ENCODE measurements at regions not wholly inside any gene's neighbourhood (a gene's known extent, or its start where the extent isn't known, plus 50 kb on each side); places are given as distances from the start of the nearest gene placed in this dataset.

DNA sequence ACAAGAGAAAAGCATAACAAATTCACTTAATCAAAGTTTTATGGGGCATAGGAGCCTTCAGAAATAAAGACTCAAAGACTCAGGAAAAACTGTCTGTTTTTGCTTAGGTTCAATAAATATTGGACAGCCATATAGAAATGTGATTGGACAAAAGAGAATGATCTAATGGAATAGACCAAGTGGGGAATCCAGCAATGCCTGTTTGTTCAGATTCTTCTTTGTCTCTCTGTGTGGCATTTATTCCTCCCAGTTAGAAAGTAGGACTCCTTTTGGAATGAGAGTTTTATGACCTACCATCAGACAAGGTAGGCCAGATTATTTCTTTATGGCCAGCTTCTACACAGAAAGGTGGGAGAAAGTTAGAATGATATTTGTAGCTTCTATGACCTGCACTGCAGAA is 1460.1 kb downstream of the OTOL1 start:
- Histone ChIP-seq H3K36me3 (no peaks in the 10 kb centered on the region), H3K27ac (no peak overlapping the region), H3K27me3 (no peaks in the 10 kb centered on the region), H3K9me3 (no peaks in the 10 kb centered on the region), H3K4me1 (no peaks in the 10 kb centered on the region), H3K4me3 (no peak overlapping the region)
- DNase-seq (ENCODE audit: low spot score in 2 of 2): no peak
- intact Hi-C loops (cut with DNase I): no loop called here
- TF ChIP-seq, protein P1, sequence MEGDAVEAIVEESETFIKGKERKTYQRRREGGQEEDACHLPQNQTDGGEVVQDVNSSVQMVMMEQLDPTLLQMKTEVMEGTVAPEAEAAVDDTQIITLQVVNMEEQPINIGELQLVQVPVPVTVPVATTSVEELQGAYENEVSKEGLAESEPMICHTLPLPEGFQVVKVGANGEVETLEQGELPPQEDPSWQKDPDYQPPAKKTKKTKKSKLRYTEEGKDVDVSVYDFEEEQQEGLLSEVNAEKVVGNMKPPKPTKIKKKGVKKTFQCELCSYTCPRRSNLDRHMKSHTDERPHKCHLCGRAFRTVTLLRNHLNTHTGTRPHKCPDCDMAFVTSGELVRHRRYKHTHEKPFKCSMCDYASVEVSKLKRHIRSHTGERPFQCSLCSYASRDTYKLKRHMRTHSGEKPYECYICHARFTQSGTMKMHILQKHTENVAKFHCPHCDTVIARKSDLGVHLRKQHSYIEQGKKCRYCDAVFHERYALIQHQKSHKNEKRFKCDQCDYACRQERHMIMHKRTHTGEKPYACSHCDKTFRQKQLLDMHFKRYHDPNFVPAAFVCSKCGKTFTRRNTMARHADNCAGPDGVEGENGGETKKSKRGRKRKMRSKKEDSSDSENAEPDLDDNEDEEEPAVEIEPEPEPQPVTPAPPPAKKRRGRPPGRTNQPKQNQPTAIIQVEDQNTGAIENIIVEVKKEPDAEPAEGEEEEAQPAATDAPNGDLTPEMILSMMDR (IDR thresholded peaks at IDR 0.05): no peak

DNA sequence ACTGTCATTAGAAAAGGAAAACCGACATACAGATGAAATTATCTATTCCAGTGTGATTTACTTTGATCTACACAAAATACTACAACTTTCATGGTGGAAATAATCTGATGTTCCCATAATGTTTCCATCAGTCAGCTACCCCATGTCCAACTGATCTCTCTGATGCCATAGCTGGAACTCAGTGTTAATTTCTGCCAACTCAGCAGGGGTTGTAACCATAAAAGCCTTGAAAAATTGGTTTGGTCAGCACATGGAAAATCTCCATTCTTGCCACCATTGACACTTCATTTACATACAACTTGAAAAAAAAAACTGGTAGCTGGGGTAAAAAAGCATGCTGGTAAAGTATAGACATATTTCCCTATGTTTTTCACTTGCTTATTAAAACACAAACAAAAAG is 1463.7 kb downstream of the OTOL1 start:
- Histone ChIP-seq H3K4me3 (no peak overlapping the region), H3K36me3 (no peaks in the 10 kb centered on the region), H3K4me1 (no peaks in the 10 kb centered on the region), H3K9me3 (no peaks in the 10 kb centered on the region), H3K27me3 (no peaks in the 10 kb centered on the region), H3K27ac (no peak overlapping the region)
- intact Hi-C loops (cut with DNase I): no loop called here
- TF ChIP-seq, protein P1 (IDR thresholded peaks at IDR 0.05): no peak
- no peak for DNase-seq (ENCODE audit: low spot score in 2 of 2)

DNA sequence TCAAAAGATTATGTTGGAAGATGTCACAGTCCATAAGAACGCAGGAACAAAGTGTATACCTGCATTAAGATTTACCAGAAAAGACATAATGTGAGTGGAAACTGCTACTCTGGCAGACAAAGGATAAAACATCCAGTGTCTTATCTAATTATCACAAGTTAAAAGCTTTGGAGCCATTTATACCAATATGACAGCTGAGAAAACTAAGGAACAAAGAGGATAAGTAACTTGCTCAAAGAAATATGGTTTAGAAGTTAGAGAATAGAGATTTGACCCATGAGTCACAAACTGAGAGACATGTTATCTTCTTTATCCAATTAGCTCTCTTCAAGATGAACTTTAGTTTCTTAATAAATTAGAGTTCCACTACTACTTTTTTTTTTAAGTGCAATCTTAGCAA is 1473.7 kb downstream of the OTOL1 start:
- Histone ChIP-seq H3K4me3 (no peak overlapping the region), H3K36me3 (no peaks in the 10 kb centered on the region), H3K27ac (no peak overlapping the region), H3K9me3 (no peaks in the 10 kb centered on the region), H3K27me3 (no peaks in the 10 kb centered on the region), H3K4me1 (no peaks in the 10 kb centered on the region)
- intact Hi-C loops (cut with DNase I): no loop called here
- TF ChIP-seq, protein P1 (IDR thresholded peaks at IDR 0.05): no peak
- no peak for DNase-seq (ENCODE audit: low spot score in 2 of 2)

DNA sequence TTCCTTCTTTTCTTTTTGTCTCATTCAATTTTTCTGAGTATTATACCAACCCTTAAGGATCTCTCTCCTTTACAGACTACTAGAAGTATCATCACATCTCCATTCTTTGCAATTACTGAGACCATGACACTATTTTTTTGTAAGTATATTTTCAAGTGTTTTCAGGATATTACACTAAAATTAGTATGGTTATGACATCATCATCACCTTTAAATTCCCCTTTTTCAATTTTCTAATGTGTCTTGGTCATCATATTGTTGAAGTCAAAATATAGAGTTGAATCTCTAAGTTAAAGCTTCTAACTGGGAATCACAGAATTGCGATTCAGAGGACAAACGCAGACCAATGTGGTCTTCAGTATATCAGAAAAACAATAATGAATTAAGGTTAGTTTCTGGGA is 1475.1 kb downstream of the OTOL1 start:
- intact Hi-C loops (cut with DNase I): no loop called here
- no peak for DNase-seq (ENCODE audit: low spot score in 2 of 2)
- H3K4me1 ChIP-seq: no peaks in the 10 kb centered on the region

DNA sequence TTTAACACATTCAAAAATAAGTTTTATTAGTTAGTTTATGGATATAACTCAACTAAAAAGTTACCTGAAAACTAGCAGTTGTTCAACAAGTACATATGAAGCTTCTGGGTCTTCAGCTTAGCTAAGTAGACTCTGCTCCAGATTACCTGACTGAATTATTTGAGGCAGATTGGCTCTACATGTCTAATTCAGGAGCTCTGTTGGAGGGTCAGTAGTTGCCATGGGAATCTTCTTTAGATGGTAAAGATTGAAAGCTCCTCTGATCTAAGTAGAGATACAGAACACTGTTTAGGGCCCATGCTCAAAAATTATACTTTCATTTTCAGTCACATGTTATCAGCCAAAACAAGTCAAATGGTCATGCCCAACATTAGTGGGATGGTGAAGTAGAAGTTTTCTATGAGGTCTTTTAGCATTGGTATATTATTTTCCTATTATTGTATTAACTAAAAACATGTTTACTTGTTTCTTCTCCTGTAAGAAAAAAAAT is 1476.9 kb downstream of the OTOL1 start:
- H3K27me3 ChIP-seq: no peaks in the 10 kb centered on the region
- TF ChIP-seq, protein P1 (IDR thresholded peaks at IDR 0.05): no peak
- intact Hi-C loops (cut with DNase I): no loop called here
- no peaks in the 10 kb centered on the region for H3K9me3 ChIP-seq
- H3K4me3 ChIP-seq: no peak overlapping the region
- no peak for DNase-seq (ENCODE audit: low spot score in 2 of 2)
- no peak overlapping the region for H3K27ac ChIP-seq
- H3K36me3 ChIP-seq: no peaks in the 10 kb centered on the region
- H3K4me1 ChIP-seq: no peaks in the 10 kb centered on the region

More for the DNA sequence above, 1475.1 kb downstream of the OTOL1 start:
- Histone ChIP-seq H3K36me3 (no peaks in the 10 kb centered on the region), H3K27ac (no peak overlapping the region), H3K4me3 (no peak overlapping the region), H3K27me3 (no peaks in the 10 kb centered on the region), H3K9me3 (no peaks in the 10 kb centered on the region)
- TF ChIP-seq, protein P1 (IDR thresholded peaks at IDR 0.05): no peak

DNA sequence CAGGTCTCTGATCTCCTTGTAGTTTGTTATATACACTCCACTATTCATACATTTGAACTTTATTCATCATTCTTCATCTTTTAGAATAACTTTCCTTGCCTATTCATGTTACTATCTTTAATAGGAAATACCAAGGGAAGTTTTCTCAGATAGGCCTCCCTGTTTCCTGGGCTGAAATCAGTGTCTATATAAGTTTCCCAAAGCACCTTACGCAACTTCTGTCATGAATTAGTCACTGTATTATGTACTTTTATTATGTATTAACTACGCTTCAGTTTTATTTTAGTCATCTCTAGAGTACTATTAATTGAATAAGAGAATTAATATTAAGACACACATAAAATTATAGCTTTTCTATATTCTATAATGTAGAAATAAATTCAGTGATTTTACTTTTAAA is 1481.5 kb downstream of the OTOL1 start:
- H3K4me1 ChIP-seq: no peaks in the 10 kb centered on the region
- H3K27ac ChIP-seq: no peak overlapping the region
- no peak for DNase-seq (ENCODE audit: low spot score in 2 of 2)
- H3K36me3 ChIP-seq: no peaks in the 10 kb centered on the region
- no peaks in the 10 kb centered on the region for H3K27me3 ChIP-seq
- H3K9me3 ChIP-seq: no peaks in the 10 kb centered on the region
- no peak overlapping the region for H3K4me3 ChIP-seq
- TF ChIP-seq, protein P1 (IDR thresholded peaks at IDR 0.05): no peak
- intact Hi-C loops (cut with DNase I): no loop called here
